ENCODE measurements at regions not wholly inside any gene's neighbourhood (a gene's known extent, or its start where the extent isn't known, plus 50 kb on each side); places are given as distances from the start of the nearest gene placed in this dataset.

DNA sequence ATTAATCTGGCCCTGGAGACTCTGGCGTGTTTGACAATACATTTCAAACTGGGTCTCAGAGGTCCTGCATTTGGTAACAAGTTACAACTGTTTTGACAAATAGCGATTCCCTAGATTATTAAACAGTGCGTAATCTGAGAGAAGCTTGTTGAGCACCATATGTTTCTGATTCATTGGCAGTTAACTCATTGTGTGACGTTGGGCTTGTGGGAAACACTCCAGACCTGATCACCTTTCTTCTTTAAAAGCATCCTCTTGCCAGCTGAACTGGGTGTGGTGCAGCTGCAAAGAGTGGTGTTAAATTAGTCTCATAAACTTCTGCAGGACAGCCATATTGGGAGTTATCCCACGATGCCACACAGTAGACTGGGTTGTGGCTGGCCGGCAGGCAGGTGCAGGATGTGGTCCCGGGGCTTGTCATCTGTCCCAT is 82.7 kb downstream of the CDC7 start:
- Histone ChIP-seq H3K27ac (ENCODE audit: low read depth) (no peak overlapping the region), H3K4me2 (no peak overlapping the region), H3K27me3 (ENCODE audit: insufficient read depth) (no peaks in the 10 kb centered on the region), H3K4me3 (no peak overlapping the region), H3K4me1 (ENCODE audit: insufficient read depth) (peaks cover 8% of the 10 kb centered on the region; the same call in 1 of the 2 replicates), H3F3A (replicated peaks; ENCODE audit: low read depth) (no peaks in the 10 kb centered on the region), H3K9me2 (ENCODE audit: insufficient read depth) (0 out of 2 replicates have a peak, but pooled peaks cover 2% of the 10 kb centered on the region), H3K79me2 (replicated peaks; ENCODE audit: insufficient read depth) (no peaks in the 10 kb centered on the region), H4K20me1 (replicated peaks; ENCODE audit: insufficient read depth) (no peaks in the 10 kb centered on the region), H2AFZ (no peak overlapping the region), H3K36me3 (ENCODE audit: insufficient read depth) (no peaks in the 10 kb centered on the region)
- H3K36me3 Mint-ChIP-seq (ENCODE audit: low read depth): no peaks in the 10 kb centered on the region
- H3K9me3 Mint-ChIP-seq: no peaks in the 10 kb centered on the region
- H3K4me1 Mint-ChIP-seq: peaks cover 14% of the 10 kb centered on the region
- H3K27ac Mint-ChIP-seq: no peak overlapping the region
- peaks cover 2% of the 10 kb centered on the region for H3K27me3 Mint-ChIP-seq (ENCODE audit: insufficient read depth, low read depth, poor library complexity)
- ATAC-seq: no peak
- H3K4me3 Mint-ChIP-seq: no peak overlapping the region
- no peak for TF ChIP-seq CREB1 (CRISPR knock-in tag; IDR thresholded peaks at IDR 0.05; ENCODE audit: low read depth)
- TF ChIP-seq, protein P1, sequence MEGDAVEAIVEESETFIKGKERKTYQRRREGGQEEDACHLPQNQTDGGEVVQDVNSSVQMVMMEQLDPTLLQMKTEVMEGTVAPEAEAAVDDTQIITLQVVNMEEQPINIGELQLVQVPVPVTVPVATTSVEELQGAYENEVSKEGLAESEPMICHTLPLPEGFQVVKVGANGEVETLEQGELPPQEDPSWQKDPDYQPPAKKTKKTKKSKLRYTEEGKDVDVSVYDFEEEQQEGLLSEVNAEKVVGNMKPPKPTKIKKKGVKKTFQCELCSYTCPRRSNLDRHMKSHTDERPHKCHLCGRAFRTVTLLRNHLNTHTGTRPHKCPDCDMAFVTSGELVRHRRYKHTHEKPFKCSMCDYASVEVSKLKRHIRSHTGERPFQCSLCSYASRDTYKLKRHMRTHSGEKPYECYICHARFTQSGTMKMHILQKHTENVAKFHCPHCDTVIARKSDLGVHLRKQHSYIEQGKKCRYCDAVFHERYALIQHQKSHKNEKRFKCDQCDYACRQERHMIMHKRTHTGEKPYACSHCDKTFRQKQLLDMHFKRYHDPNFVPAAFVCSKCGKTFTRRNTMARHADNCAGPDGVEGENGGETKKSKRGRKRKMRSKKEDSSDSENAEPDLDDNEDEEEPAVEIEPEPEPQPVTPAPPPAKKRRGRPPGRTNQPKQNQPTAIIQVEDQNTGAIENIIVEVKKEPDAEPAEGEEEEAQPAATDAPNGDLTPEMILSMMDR (conservative IDR thresholded peaks at IDR 0.05; ENCODE audit: low read depth in 2 of 2): no peak
- no peak for DNase-seq (ENCODE audit: low spot score)

DNA sequence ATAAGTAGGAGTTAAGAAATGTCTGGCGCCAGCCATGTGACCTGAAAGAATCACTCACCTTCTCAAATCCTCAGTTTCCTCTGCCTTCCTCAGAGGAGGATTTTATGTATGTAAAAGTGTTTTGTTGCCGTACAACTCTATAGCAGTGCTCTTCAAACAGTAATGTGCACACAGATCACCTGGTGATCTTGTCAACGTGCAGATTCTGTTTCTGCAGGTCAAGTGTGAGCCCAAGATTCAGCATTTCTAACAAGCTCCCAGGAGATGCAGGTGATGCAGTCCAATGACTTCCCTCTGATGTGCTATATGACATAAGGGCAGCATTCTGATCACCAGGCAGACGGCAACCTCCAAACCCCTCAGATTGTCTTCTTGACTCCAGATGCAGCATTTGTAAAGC is 83.7 kb downstream of the CDC7 start:
- Histone ChIP-seq H3K9me2 (ENCODE audit: insufficient read depth) (no peaks in the 10 kb centered on the region), H3K4me1 (ENCODE audit: insufficient read depth) (peaks cover 5% of the 10 kb centered on the region; the same call in 1 of the 2 replicates), H4K20me1 (replicated peaks; ENCODE audit: insufficient read depth) (no peaks in the 10 kb centered on the region), H3K4me3 (no peak overlapping the region), H3K79me2 (replicated peaks; ENCODE audit: insufficient read depth) (no peaks in the 10 kb centered on the region), H3K27me3 (ENCODE audit: insufficient read depth) (no peaks in the 10 kb centered on the region), H3F3A (replicated peaks; ENCODE audit: low read depth) (no peaks in the 10 kb centered on the region), H3K36me3 (ENCODE audit: insufficient read depth) (no peaks in the 10 kb centered on the region), H2AFZ (no peak overlapping the region), H3K4me2 (no peak overlapping the region), H3K27ac (ENCODE audit: low read depth) (no peak overlapping the region)
- Mint-ChIP-seq H3K27me3 (ENCODE audit: insufficient read depth, low read depth, poor library complexity) (peaks cover 2% of the 10 kb centered on the region), H3K36me3 (ENCODE audit: low read depth) (no peaks in the 10 kb centered on the region), H3K4me3 (no peak overlapping the region), H3K9me3 (no peaks in the 10 kb centered on the region), H3K4me1 (peaks cover 8% of the 10 kb centered on the region), H3K27ac (no peak overlapping the region)
- DNase-seq (ENCODE audit: low spot score) (no peak), ATAC-seq (no peak)
- TF ChIP-seq STAT1 (IDR thresholded peaks at IDR 0.05; ENCODE audit: unreplicated experiment): no peak
- no peak for TF ChIP-seq NANOG (IDR thresholded peaks at IDR 0.05; ENCODE audit: borderline replicate concordance)
- no peak for TF ChIP-seq JUNB (IDR thresholded peaks at IDR 0.05; ENCODE audit: unreplicated experiment)
- no peak for TF ChIP-seq EZH2phosphoT487 (IDR thresholded peaks at IDR 0.05; ENCODE audit: unreplicated experiment)
- TF ChIP-seq CREB1 (CRISPR knock-in tag; IDR thresholded peaks at IDR 0.05; ENCODE audit: low read depth): no peak
- TF ChIP-seq ZNF331 (CRISPR knock-in tag; IDR thresholded peaks at IDR 0.05; ENCODE audit: low read depth): no peak
- TF ChIP-seq, protein P2, sequence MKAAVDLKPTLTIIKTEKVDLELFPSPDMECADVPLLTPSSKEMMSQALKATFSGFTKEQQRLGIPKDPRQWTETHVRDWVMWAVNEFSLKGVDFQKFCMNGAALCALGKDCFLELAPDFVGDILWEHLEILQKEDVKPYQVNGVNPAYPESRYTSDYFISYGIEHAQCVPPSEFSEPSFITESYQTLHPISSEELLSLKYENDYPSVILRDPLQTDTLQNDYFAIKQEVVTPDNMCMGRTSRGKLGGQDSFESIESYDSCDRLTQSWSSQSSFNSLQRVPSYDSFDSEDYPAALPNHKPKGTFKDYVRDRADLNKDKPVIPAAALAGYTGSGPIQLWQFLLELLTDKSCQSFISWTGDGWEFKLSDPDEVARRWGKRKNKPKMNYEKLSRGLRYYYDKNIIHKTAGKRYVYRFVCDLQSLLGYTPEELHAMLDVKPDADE (IDR thresholded peaks at IDR 0.05): no peak
- TF ChIP-seq POLR2AphosphoS5 (IDR thresholded peaks at IDR 0.05; ENCODE audit: low read depth): no peak
- TF ChIP-seq, protein P1 (conservative IDR thresholded peaks at IDR 0.05; ENCODE audit: low read depth in 2 of 2): no peak
- TF ChIP-seq, protein P3, sequence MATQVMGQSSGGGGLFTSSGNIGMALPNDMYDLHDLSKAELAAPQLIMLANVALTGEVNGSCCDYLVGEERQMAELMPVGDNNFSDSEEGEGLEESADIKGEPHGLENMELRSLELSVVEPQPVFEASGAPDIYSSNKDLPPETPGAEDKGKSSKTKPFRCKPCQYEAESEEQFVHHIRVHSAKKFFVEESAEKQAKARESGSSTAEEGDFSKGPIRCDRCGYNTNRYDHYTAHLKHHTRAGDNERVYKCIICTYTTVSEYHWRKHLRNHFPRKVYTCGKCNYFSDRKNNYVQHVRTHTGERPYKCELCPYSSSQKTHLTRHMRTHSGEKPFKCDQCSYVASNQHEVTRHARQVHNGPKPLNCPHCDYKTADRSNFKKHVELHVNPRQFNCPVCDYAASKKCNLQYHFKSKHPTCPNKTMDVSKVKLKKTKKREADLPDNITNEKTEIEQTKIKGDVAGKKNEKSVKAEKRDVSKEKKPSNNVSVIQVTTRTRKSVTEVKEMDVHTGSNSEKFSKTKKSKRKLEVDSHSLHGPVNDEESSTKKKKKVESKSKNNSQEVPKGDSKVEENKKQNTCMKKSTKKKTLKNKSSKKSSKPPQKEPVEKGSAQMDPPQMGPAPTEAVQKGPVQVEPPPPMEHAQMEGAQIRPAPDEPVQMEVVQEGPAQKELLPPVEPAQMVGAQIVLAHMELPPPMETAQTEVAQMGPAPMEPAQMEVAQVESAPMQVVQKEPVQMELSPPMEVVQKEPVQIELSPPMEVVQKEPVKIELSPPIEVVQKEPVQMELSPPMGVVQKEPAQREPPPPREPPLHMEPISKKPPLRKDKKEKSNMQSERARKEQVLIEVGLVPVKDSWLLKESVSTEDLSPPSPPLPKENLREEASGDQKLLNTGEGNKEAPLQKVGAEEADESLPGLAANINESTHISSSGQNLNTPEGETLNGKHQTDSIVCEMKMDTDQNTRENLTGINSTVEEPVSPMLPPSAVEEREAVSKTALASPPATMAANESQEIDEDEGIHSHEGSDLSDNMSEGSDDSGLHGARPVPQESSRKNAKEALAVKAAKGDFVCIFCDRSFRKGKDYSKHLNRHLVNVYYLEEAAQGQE (IDR thresholded peaks at IDR 0.05; ENCODE audit: unreplicated experiment): no peak

Data from GM23338 (cell line).